Left cardiac atrium (tissue), 4 donors: ENCODE measurements at regions not wholly inside any gene's neighbourhood (a gene's known extent, or its start where the extent isn't known, plus 50 kb on each side); places are given as distances from the start of the nearest gene placed in this dataset.

ENCODE experiments used
- ATAC-seq, 2 donors: fragments of 200-7000 bp; cut with Tn5 transposase; one replicate each; pipeline ENCODE4 v1.9.1; 2020; ENCODE audit warnings: mild to moderate bottlenecking in 2 of 2, moderate library complexity in 2 of 2
- DNase-seq: peaks from one replicate; pipeline ENCODE4 v3.0.0-alpha.2; 2020
- intact Hi-C, 2 donors: fragments of 100-400 bp; cut with DNase I; formaldehyde crosslinking; loops; one replicate each; pipeline versions ENCODE4 v1.14.1 to v1.15.1; 2022 to 2023
- donor health status: DM: no; HTN: yes; CAD: no.
- donor health status: DM: no; HTN: yes; CAD: no; lungs with severe emphysema.
- donor health status: DM: yes; HTN: yes; CAD: no.
- donor health status: Dilated cardiomyopathy.

- intact Hi-C loops: no loop called here
- DNase-seq: no peak
- no peak for ATAC-seq
Measured at GRCh38 chr6:101268541-101268940, 125.0 kb upstream of the GRIK2 start.

- DNase-seq: no peak
- ATAC-seq: no peak
- intact Hi-C loops: no loop called here
Measured at GRCh38 chr6:101275251-101275650, 118.3 kb upstream of the GRIK2 start.

- DNase-seq (no peak), ATAC-seq (no peak)
- intact Hi-C loops: no loop called here
Measured at GRCh38 chr6:101276066-101276465, 117.4 kb upstream of the GRIK2 start.

GRCh38 chr6:101279410-101279809 lies 114.1 kb upstream of the GRIK2 start:
- intact Hi-C loops: no loop called here
- DNase-seq: no peak
- ATAC-seq: no peak

GRCh38 chr6:101281266-101281665 lies 112.2 kb upstream of the GRIK2 start:
- ATAC-seq: no peak
- no peak for DNase-seq

DNA sequence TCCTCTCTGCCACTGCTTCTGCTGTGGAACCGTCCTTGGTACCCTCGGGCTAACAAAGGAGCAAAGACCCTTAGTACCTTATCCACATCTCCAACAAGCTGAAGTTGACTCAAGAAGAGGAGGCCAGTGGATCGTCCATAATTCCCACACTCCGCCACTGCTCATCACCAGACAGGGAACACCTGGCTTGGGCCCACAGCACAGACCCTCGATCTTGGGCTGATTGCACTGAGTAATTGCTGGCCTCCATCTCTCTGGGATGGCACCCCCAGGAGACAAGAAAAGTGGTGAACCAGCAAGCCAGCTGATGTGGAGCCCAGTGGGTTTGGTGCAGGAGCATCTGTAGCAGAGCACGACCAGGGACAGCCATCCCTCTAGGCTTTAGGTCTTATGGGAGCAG lies 109.4 kb upstream of the GRIK2 start:
- no peak for ATAC-seq
- DNase-seq: no peak
- intact Hi-C loops: no loop called here

More at GRCh38 chr6:101281266-101281665, 112.2 kb upstream of the GRIK2 start:
- intact Hi-C loops: no loop called here

- no peak for DNase-seq
- ATAC-seq: no peak
- intact Hi-C loops: no loop called here
Measured at GRCh38 chr6:101286146-101286545, 107.4 kb upstream of the GRIK2 start.

DNA sequence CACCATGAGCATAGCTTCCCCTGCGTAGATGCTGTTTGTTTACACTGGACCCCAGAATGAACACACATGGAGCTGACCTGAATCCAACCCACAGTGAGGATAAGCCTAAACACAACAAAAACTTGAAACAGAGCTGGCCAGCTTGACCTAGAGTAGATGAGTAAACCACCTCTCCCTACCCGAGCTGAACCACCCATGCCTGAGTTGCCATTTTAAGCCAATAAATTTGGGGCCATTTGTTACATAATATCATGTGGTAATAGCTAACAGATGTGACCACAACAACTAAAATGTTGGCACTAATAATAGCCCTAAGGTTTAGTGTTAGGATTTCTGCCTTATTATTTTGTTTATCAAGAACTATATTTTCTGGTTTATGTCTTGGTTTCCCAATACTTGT lies 103.2 kb upstream of the GRIK2 start:
- intact Hi-C loops: no loop called here
- DNase-seq (no peak), ATAC-seq (no peak)

GRCh38 chr6:101294051-101294638 lies 99.4 kb upstream of the GRIK2 start:
- intact Hi-C loops: no loop called here
- no peak for ATAC-seq
- no peak for DNase-seq

GRCh38 chr6:101294676-101295075 lies 98.8 kb upstream of the GRIK2 start:
- intact Hi-C loops: no loop called here
- no peak for DNase-seq
- no peak for ATAC-seq

- DNase-seq: no peak
- intact Hi-C loops: no loop called here
- ATAC-seq: no peak
Measured at GRCh38 chr6:101296169-101296960, 97.1 kb upstream of the GRIK2 start.

DNA sequence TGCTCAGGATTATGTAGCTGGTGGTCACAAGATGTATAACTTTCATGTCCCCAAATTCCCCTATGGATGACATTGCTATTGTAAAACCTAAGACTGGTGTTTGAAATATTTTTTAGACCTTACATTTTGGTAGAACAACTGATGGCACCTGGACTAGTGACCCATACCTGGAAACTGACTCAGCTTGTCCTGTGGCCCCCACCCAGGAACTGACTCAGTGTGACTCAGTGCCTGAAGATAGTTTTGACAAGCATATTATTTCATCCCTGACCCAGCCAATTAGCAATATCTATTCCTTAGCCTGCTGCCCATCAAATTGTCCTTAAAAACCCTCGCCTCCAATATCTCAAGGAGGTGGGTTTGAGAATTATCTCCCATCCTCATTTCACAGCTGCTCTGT lies 90.9 kb upstream of the GRIK2 start:
- DNase-seq (no peak), ATAC-seq (no peak)
- intact Hi-C loops: no loop called here

DNA sequence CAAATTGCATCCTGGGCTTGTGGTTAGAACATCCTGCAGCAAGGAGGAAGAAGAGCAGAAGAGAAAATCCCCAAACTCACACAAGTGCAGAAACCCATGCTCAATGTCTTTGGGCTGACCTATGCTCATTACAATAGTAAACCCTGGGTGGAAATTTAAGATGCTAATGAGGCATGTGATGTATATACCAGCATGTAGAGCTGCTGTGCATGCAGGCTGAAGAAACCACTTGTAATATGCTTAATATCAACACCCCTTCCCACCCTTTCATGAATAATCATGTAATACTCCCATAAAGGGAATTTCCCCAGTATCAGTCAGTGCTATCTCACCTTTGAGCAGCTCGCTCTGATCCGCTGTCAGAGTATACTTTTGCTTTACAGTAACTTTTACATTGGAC lies 90.0 kb upstream of the GRIK2 start:
- intact Hi-C loops: no loop called here
- DNase-seq (no peak), ATAC-seq (no peak)

- no peak for DNase-seq
- no peak for ATAC-seq
- intact Hi-C loops: no loop called here
Measured at GRCh38 chr6:101312652-101313051, 80.9 kb upstream of the GRIK2 start.

DNA sequence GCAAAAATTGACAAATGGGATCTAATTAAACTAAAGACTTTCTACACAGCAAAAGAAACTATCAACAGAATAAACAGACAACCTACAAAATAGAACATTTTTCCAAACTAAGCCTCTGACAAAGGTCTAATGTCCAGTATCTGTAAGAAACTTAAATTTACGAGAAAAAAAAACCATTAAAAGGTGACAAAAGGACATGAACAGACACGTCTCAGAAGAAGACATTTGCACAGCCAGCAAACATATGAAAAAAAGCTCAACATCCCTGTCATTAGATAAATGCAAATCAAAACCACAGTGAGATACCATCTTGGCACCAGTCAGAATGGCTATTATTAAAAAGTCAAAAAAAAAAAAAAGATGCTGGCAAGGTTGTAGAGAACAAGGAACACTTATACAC lies 70.6 kb upstream of the GRIK2 start:
- intact Hi-C loops: no loop called here
- ATAC-seq (no peak), DNase-seq (no peak)

DNA sequence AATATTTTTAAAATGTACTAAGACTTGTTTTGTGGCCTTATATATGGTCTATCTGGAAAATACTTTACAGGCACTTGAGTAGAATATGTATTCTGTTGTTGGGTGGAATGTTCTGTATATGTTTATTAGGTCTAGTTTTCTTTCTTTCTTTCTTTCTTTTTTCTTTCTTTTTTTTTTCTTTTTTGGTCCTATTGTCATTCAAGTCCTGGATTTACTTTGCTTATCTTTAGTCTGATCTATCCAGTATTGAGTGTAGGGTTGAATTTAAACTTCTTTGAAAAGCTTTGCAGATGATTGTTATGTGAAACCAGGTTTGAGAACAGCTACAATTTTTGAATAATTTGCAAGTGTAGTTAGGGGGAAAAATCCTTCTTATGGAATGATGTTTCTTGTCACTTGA lies 67.1 kb upstream of the GRIK2 start:
- intact Hi-C loops: no loop called here
- DNase-seq (no peak), ATAC-seq (no peak)

DNA sequence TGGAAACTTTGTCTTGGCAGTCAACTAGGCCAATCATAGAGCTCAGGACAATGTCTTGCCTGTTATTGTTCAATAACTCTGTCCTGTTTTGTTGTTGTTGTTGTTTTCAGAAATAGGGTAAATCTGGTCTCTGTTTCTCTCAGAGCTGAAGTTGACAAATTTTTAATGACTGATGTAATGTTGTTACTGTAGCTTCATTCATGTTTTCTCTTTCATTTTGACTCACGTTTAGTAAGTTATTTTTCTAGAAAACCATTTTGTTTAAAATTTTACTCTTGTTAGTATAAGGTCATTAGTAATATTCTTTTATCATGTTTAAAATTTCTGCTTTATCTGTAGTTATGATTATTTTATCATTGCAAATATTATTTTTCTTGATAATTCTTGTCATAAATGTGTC lies 51.6 kb upstream of the GRIK2 start:
- ATAC-seq (no peak), DNase-seq (no peak)
- intact Hi-C loops: no loop called here
